T-helper 2 cell treated with Interferon-gamma antibody and Interleukin-4, amounts not matched to agents 100 ng/mL and 5 ng/mL, for 36 hours (primary cell): ENCODE measurements at regions not wholly inside any gene's neighbourhood (a gene's known extent, or its start where the extent isn't known, plus 50 kb on each side); places are given as distances from the start of the nearest gene placed in this dataset.

Experiments
- intact Hi-C: fragments of 100-400 bp; cut with micrococcal nuclease; formaldehyde crosslinking; loops from one replicate; pipeline ENCODE4 v1.15.1; 2023

DNA sequence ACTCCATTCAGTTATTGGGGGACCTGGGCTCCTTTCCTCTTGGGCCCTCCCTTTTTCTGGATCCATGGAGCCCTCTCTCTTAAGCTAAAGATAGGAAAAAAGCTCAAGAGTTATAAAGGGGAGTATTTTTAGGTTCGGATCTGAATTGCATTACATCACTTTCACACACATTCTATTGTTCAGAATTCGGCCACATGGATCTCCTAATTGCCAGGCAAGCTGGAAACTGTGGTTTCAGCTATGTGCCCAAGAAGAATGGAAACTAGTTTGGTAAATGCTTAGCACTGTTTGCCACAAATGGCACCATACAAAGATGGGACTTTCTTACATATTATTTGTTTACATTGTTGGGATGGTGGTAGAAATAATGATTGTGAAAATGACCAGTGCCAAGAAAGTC, 145.6 kb downstream of the LRIG3 start:
- intact Hi-C loops, result no loop called here

DNA sequence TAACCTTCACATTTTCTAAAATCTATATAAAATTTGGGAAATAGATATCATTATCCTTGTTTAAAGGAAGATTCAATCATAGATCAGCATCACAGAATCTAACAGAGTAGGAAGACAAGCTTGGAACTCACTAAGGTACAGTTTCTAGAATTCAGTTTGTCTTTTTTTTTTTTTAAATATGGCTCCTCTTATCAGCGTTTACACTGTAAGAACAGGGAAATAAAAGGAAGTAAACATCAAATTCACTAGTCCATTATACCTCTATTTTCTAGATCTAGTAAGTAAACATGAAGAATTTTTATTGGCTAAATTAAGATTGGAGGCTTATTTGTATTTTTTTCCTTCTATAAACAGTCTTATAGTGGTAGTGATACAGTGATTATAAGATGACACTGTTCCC, 144.9 kb downstream of the LRIG3 start:
- intact Hi-C loops, result no loop called here

GRCh38 chr12:58776144-58776543, 144.2 kb downstream of the LRIG3 start:
- intact Hi-C loops, result no loop called here

DNA sequence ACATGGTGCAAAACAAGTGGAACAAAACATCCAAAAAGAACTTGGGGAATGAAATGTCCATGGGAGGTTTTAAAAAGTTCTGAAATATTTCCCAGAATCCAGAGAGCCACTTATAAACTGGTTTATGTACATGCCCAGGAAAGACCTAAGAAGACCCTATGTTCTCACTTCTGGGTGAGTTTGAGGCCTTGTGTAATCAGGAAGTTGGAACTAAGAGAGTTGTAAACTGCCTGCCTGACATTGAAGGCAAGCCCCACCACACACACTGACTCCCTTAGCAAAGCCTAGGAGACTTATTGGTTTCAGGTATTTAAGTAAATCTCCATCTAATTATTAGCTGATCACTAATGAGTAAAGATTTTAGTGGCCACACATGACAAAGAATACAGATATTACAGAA, 142.5 kb downstream of the LRIG3 start:
- intact Hi-C loops, result no loop called here

DNA sequence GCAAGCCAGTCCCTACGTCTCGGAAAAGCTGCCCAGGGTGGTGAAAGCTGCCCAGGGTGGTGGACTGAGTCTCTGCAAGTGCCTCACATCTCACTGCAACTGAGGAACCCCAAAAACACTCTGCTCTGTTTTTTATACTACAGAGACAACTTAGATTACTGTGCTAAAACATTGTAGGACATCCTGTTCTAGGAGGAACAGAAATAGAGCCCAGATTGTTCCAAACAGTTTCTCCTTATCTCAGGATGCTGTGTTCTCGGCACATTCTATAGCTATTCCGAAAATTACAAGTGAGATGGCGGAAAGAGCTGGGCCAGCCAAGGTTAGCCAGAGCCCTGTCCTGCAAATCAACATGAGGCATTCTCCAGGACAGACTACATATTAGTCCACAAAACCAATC, 138.7 kb downstream of the LRIG3 start:
- intact Hi-C loops, result no loop called here

- intact Hi-C loops, result no loop called here
Observed at GRCh38 chr12:58787021-58787760, 133.1 kb downstream of the LRIG3 start.

DNA sequence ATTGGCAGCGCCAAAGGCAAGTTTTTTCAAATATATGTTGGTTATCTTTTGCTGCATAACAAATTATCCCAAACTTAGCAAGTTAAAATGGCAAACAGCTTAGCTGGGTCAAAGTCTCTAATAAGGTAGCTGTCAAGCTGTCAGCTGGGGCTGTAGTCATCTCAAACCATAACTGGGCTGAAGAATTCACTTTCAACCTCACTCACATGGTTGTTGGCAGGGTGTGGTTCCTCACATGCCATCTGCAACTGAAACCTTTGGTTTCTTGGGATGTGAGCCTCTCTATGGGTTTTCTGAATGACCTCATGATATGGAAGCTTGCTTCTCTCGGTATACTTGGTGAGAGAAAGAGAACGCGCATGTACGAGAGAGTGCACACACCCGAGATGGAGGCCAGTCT, 125.4 kb downstream of the LRIG3 start:
- intact Hi-C loops, result no loop called here

GRCh38 chr12:58795825-58796224, 124.5 kb downstream of the LRIG3 start:
- intact Hi-C loops, result no loop called here

GRCh38 chr12:58801986-58802385, 118.3 kb downstream of the LRIG3 start:
- intact Hi-C loops, result no loop called here

DNA sequence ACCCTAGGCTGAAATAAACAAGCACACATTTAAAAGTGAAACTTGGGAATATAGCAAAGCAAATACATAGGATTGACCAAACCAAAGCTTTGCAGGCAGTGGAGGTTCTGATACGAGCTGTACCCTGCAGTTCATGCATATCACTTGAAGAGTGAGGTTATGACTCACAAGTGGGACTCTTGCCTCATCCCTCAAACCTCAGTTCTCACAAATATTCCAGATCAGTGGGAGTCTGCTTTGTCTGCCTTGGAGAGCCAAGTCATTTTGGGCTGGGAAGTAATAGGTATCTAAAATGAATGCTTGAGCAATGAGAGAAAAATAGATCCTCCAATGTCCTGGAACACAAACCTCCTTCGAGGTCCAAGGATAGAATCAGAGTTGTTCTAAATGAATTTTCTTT, 116.4 kb downstream of the LRIG3 start:
- intact Hi-C loops, result no loop called here

DNA sequence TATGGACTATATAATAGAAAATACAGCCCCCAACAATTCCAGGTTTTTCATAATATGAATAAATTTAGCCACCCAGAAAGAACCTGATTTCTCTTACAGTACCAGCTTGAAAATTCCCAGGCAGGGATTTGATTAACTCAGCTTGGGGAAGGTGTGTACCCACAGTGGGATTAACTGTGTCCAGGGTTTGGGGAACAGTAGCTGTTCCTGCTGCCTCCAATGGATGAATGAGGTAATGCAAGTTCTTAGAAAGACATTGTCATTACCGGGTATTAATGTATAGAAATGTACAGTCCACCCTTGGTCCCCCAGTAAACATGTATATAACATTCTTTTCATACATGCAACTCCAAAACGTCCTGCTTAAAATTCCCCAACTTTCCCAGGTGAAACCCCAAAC, 115.6 kb downstream of the LRIG3 start:
- intact Hi-C loops, result no loop called here

DNA sequence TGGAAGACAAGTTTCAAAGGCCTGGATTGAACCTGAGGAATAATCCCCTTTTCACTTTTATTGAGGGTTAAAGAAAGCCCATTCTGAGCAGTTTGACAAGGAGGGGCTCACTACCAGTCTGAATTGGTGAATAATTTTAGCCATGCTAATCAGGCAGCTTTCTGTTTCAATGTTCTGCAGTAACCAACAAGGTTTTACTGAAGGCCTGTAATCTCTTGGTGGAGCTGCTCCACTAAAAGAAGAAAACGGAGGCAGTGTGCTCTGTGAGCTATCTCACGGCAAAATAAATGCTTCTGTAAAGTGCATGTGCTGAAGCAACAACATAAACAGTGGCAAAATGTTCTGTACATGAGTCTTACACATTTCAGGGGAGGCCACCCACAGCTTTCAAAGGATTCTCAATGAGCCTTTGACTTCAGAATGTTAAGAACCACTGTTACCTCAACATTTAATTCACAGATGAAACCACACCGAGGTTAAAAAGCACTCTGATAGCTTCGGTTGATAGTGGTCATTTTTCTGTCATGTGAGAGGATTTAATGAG, 111.2 kb downstream of the LRIG3 start:
- intact Hi-C loops, result no loop called here

DNA sequence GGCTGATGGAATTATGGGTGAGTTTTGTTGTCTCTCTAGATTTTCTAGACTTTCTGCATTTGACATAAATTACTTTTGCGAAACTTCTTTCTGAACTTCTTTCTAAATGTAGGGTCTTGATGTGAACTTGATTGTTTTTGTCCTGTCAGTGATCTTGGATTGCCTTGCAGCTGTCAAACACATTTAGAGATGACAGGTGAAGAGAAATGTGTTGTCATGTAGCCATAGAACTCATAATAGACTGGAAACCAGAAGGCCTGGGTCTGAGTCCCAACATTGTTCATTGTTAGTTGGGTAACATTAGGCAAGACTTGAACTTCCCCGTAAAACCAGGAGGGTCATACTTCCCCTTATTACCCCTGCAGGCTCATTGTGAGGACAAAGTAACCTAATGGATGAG, 109.0 kb downstream of the LRIG3 start:
- intact Hi-C loops, result no loop called here

- intact Hi-C loops, result no loop called here
Observed at GRCh38 chr12:58812214-58812613, 108.1 kb downstream of the LRIG3 start.

GRCh38 chr12:58814036-58814435, 106.3 kb downstream of the LRIG3 start:
- intact Hi-C loops, result no loop called here

DNA sequence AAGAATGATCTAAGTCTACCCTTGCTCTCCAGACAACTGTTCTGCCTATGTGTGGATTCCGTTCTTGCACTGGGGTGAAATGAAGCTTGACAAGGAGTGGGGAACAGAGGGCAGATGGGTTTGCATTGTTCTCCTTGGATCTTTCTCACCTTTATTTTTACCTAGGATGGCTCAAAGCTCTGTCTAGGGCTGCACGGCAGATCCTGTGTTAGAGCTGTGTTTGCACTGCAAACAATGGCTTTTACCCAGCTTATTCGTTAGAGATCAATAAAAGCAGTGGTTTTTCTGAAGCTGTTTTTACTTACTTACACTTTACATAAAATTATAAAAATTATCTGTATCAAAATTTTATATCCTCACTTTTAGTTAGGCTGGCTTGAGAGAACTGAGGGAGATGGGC, 105.1 kb downstream of the LRIG3 start:
- intact Hi-C loops, result no loop called here

DNA sequence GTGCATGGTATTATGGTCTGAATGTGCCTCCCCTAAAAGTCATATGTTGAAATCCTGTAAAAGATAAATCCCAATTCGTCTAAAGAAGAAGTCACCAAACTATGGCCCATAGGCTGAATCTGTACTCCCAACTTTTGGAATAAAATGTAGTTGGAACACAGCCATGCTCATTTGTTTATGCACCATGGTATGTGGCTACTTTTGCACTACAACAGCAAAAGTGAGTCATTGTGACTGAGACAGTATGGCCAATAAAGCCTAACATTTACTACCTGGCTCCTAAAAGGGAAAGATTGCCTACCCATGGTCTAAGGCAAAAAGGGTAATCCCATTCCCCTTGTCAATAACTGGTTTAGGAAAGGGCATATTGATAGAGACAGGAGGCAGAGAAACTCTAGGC, 101.8 kb downstream of the LRIG3 start:
- intact Hi-C loops, result no loop called here

DNA sequence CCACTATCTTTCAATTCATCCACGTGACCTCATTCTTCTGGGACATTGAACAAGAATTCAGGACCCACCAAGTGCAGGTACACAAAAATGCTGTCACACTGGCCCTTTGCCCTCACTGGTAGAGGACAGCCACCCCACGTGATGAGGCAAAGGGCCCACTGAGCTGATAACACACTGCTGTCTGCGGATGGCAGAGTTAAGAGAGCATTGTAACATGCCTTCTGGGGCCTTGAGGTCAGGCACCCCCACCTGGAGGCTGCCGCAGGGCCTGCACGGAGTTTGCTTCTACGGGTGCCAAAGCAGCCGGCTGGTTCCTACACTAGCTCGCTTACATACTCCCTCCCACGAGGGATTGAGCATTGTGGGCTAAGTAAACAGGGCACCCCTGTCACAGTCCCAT, 101.0 kb downstream of the LRIG3 start:
- intact Hi-C loops, result no loop called here

GRCh38 chr12:58819985-58820384, 100.3 kb downstream of the LRIG3 start:
- intact Hi-C loops, result no loop called here
